ENCODE measurements at regions not wholly inside any gene's neighbourhood (a gene's known extent, or its start where the extent isn't known, plus 50 kb on each side); places are given as distances from the start of the nearest gene placed in this dataset.

- in situ Hi-C loops (cut with MboI; ENCODE audit: low sequenced_read_pairs), result no loop called here
These were observed 278.3 kb downstream of the SHQ1 start for GRCh38 chr3:72569754-72570440.

GRCh38 chr3:72568083-72568482 lies 280.2 kb downstream of the SHQ1 start:
- in situ Hi-C loops (cut with MboI; ENCODE audit: low sequenced_read_pairs), result no loop called here

GRCh38 chr3:72567474-72567873 lies 280.8 kb downstream of the SHQ1 start:
- in situ Hi-C loops (cut with MboI; ENCODE audit: low sequenced_read_pairs), result no loop called here

GRCh38 chr3:72565593-72565992 lies 282.7 kb downstream of the SHQ1 start:
- in situ Hi-C loops (cut with MboI; ENCODE audit: low sequenced_read_pairs), result no loop called here

GRCh38 chr3:72563690-72564370 lies 284.4 kb downstream of the SHQ1 start:
- in situ Hi-C loops (cut with MboI; ENCODE audit: low sequenced_read_pairs), result no loop called here

- in situ Hi-C loops (cut with MboI; ENCODE audit: low sequenced_read_pairs), result no loop called here
These were observed 287.2 kb downstream of the SHQ1 start for GRCh38 chr3:72560846-72561675.

GRCh38 chr3:72559385-72559784 lies 288.9 kb downstream of the SHQ1 start:
- in situ Hi-C loops (cut with MboI; ENCODE audit: low sequenced_read_pairs), result no loop called here

GRCh38 chr3:72558001-72558400 lies 290.2 kb downstream of the SHQ1 start:
- in situ Hi-C loops (cut with MboI; ENCODE audit: low sequenced_read_pairs), result no loop called here

- in situ Hi-C loops (cut with MboI; ENCODE audit: low sequenced_read_pairs), result no loop called here
These were observed 292.5 kb downstream of the SHQ1 start for GRCh38 chr3:72555714-72556113.

GRCh38 chr3:72554689-72555088 lies 293.6 kb downstream of the SHQ1 start:
- in situ Hi-C loops (cut with MboI; ENCODE audit: low sequenced_read_pairs), result no loop called here

GRCh38 chr3:72553298-72553697 lies 294.9 kb downstream of the SHQ1 start:
- in situ Hi-C loops (cut with MboI; ENCODE audit: low sequenced_read_pairs), result no loop called here

- in situ Hi-C loops (cut with MboI; ENCODE audit: low sequenced_read_pairs), result no loop called here
These were observed 297.5 kb downstream of the SHQ1 start for GRCh38 chr3:72550582-72551262.

GRCh38 chr3:72549761-72550581 lies 298.3 kb downstream of the SHQ1 start:
- in situ Hi-C loops (cut with MboI; ENCODE audit: low sequenced_read_pairs), result no loop called here

- in situ Hi-C loops (cut with MboI; ENCODE audit: low sequenced_read_pairs), result no loop called here
These were observed 299.3 kb downstream of the SHQ1 start for GRCh38 chr3:72548981-72549380.

GRCh38 chr3:72548461-72548860 lies 299.8 kb downstream of the SHQ1 start:
- in situ Hi-C loops (cut with MboI; ENCODE audit: low sequenced_read_pairs), result no loop called here

GRCh38 chr3:72547183-72547582 lies 301.1 kb downstream of the SHQ1 start:
- in situ Hi-C loops (cut with MboI; ENCODE audit: low sequenced_read_pairs), result no loop called here

GRCh38 chr3:72544239-72544638 lies 304.0 kb downstream of the SHQ1 start:
- in situ Hi-C loops (cut with MboI; ENCODE audit: low sequenced_read_pairs), result no loop called here

- in situ Hi-C loops (cut with MboI; ENCODE audit: low sequenced_read_pairs), result no loop called here
These were observed 305.0 kb downstream of the SHQ1 start for GRCh38 chr3:72543246-72543645.

GRCh38 chr3:72542781-72543180 lies 305.5 kb downstream of the SHQ1 start:
- in situ Hi-C loops (cut with MboI; ENCODE audit: low sequenced_read_pairs), result no loop called here

- in situ Hi-C loops (cut with MboI; ENCODE audit: low sequenced_read_pairs), result no loop called here
These were observed 308.4 kb downstream of the SHQ1 start for GRCh38 chr3:72539856-72540255.

Data from HL-60/S4 treated with retinoic acid at 250 ng/mL for 4 days and 3 days (cell line).